GM23338 (cell line): ENCODE measurements at regions not wholly inside any gene's neighbourhood (a gene's known extent, or its start where the extent isn't known, plus 50 kb on each side); places are given as distances from the start of the nearest gene placed in this dataset.

Source experiments
- CREB1 ChIP-seq: fragments of 250-450 bp; sonication (Bioruptor Pico); IDR thresholded peaks from 2 replicates; pipeline ENCODE4 v1.5.0; 2020; ENCODE audit warnings: low read depth, mild to moderate bottlenecking, moderate library complexity
- CTCF ChIP-seq, 2 experiments: fragments of 200-600 bp in 1 of 2; sonication (generic) in 1 of 2; conservative IDR thresholded peaks; 2 replicates each; pipeline versions ENCODE4 v1.5.1 to v1.6.1; 2016 to 2017; ENCODE audit warnings: antibody characterized with exemption in 2 of 2, low read depth in 2 of 2, mild to moderate bottlenecking in 2 of 2, moderate library complexity in 1 of 2
- EZH2 ChIP-seq: fragments of 200-600 bp; sonication (generic); IDR thresholded peaks from one replicate; pipeline ENCODE4 v1.8.0; 2017; ENCODE audit warnings: antibody characterized with exemption, mild to moderate bottlenecking, low read depth; ENCODE audit not compliant: unreplicated experiment
- EZH2phosphoT487 ChIP-seq: fragments of 200-600 bp; sonication (generic); IDR thresholded peaks from one replicate; pipeline ENCODE4 v1.8.1; 2018; ENCODE audit warnings: antibody characterized with exemption; ENCODE audit not compliant: unreplicated experiment
- JUNB ChIP-seq: IDR thresholded peaks from one replicate; pipeline ENCODE4 v1.6.1; 2016; ENCODE audit warnings: antibody characterized with exemption; ENCODE audit not compliant: unreplicated experiment
- POLR2AphosphoS5 ChIP-seq: IDR thresholded peaks from 2 replicates; pipeline ENCODE4 v1.6.1; 2016; ENCODE audit warnings: antibody characterized with exemption, low read depth
- REST ChIP-seq: IDR thresholded peaks from one replicate; pipeline ENCODE4 v1.6.1; 2018; ENCODE audit warnings: antibody characterized with exemption; ENCODE audit not compliant: unreplicated experiment
- STAT1 ChIP-seq: IDR thresholded peaks from one replicate; pipeline ENCODE4 v1.6.1; 2016; ENCODE audit warnings: antibody characterized with exemption; ENCODE audit not compliant: unreplicated experiment
- ZNF114 ChIP-seq: fragments of 250-450 bp; sonication (Bioruptor Pico); IDR thresholded peaks from 2 replicates; pipeline ENCODE4 v1.5.0; 2020; ENCODE audit warnings: mild to moderate bottlenecking, moderate library complexity

- TF ChIP-seq POLR2AphosphoS5 (no peak), CTCF (conservative IDR thresholded peaks at IDR 0.05; ENCODE audit: low read depth in 2 of 2) (no peak), EZH2 (no peak), EZH2phosphoT487 (no peak), REST (no peak), STAT1 (no peak), ZNF114 (no peak), JUNB (no peak), CREB1 (CRISPR knock-in tag) (no peak)
These were observed 107.4 kb upstream of the GRM7 start for GRCh38 chr3:6753536-6753935.
